ENCODE measurements at regions not wholly inside any gene's neighbourhood (a gene's known extent, or its start where the extent isn't known, plus 50 kb on each side); places are given as distances from the start of the nearest gene placed in this dataset.

- TF ChIP-seq FUBP1 (CRISPR knock-in tag; IDR thresholded peaks at IDR 0.05; ENCODE audit: borderline replicate concordance) = 0 out of 2 replicates have a peak, but pooled peaks have one; percentile 21
- no peak for TF ChIP-seq CEBPZ (IDR thresholded peaks at IDR 0.05; ENCODE audit: low read length)
- 0 out of 2 replicates have a peak, but pooled peaks have one; percentile 15 for TF ChIP-seq ZNF556 (CRISPR knock-in tag; IDR thresholded peaks at IDR 0.05; ENCODE audit: borderline replicate concordance)
- no peak for TF ChIP-seq NFIB (CRISPR knock-in tag; IDR thresholded peaks at IDR 0.05; ENCODE audit: borderline replicate concordance)
- no peak for TF ChIP-seq ZNF276 (CRISPR knock-in tag; IDR thresholded peaks at IDR 0.05; ENCODE audit: low read depth)
- no peak for TF ChIP-seq SYNCRIP (IDR thresholded peaks at IDR 0.05; ENCODE audit: insufficient read depth, low read depth, low read length)
- TF ChIP-seq ARNTL (CRISPR knock-in tag; IDR thresholded peaks at IDR 0.05) = no peak
- peak; percentile 27; the same call in 1 of the 2 replicates for TF ChIP-seq ZNF501 (CRISPR knock-in tag; IDR thresholded peaks at IDR 0.05)
- TF ChIP-seq ZFP90 (CRISPR knock-in tag; IDR thresholded peaks at IDR 0.05; ENCODE audit: borderline replicate concordance) = peak; percentile 16; the same call in 1 of the 2 replicates
- TF ChIP-seq IKZF4 (CRISPR knock-in tag; IDR thresholded peaks at IDR 0.05; ENCODE audit: borderline replicate concordance, low read depth, not compliant biosample characterization) = peak; percentile 8
- no peak for TF ChIP-seq CSRNP2 (CRISPR knock-in tag; conservative IDR thresholded peaks at IDR 0.05; ENCODE audit: low read depth)
- TF ChIP-seq ZBTB38 (CRISPR knock-in tag; IDR thresholded peaks at IDR 0.05) = peak; percentile 37; the same call in 1 of the 2 replicates
- peak; percentile 87 for TF ChIP-seq PCBP2 (optimal IDR thresholded peaks at IDR 0.05; ENCODE audit: low read depth, low read length, poor library complexity, severe bottlenecking)
- TF ChIP-seq SNAI1 (CRISPR knock-in tag; IDR thresholded peaks at IDR 0.05; ENCODE audit: borderline replicate concordance) = 0 out of 2 replicates have a peak, but pooled peaks have one; percentile 8
- TF ChIP-seq HDAC1 (CRISPR knock-in tag; IDR thresholded peaks at IDR 0.05) = no peak; the same call in 1 of the 2 replicates
- TF ChIP-seq ZHX1 (CRISPR knock-in tag; IDR thresholded peaks at IDR 0.05; ENCODE audit: low read depth) = no peak
- TF ChIP-seq MYNN (CRISPR knock-in tag; IDR thresholded peaks at IDR 0.05; ENCODE audit: low read depth) = no peak
Measured at GRCh38 chr6:167761794-167762258, 64.9 kb upstream of the AFDN start (continued).
